Esophagus muscularis mucosa (tissue), 4 donors: ENCODE measurements at regions not wholly inside any gene's neighbourhood (a gene's known extent, or its start where the extent isn't known, plus 50 kb on each side); places are given as distances from the start of the nearest gene placed in this dataset.

Source experiments
- EP300 ChIP-seq: sonication (generic); formaldehyde crosslinking; IDR thresholded peaks from one replicate; pipeline ENCODE4 v1.6.1; 2017; ENCODE audit warnings: antibody characterized with exemption
- POLR2A ChIP-seq: fragments of 450-650 bp; IDR thresholded peaks from one replicate; pipeline ENCODE4 v1.6.1; 2017; ENCODE audit warnings: antibody characterized with exemption, moderate library complexity, mild to moderate bottlenecking, low read depth
- POLR2AphosphoS5 ChIP-seq, 2 donors: sonication (generic); formaldehyde crosslinking; IDR thresholded peaks; one replicate each; pipeline ENCODE4 v1.6.1; 2017; ENCODE audit warnings: antibody characterized with exemption in 2 of 2
- TF ChIP-seq, protein P1 (sequence below), 3 experiments: fragments of 200-600 bp in 2 of 3; fragments of 450-650 bp in 1 of 3; sonication (generic) in 2 of 3; IDR thresholded peaks; one replicate each; pipeline ENCODE4 v1.5.1; 2017 to 2019; ENCODE audit warnings: antibody characterized with exemption in 3 of 3, mild to moderate bottlenecking in 2 of 3, moderate library complexity in 1 of 3

DNA sequence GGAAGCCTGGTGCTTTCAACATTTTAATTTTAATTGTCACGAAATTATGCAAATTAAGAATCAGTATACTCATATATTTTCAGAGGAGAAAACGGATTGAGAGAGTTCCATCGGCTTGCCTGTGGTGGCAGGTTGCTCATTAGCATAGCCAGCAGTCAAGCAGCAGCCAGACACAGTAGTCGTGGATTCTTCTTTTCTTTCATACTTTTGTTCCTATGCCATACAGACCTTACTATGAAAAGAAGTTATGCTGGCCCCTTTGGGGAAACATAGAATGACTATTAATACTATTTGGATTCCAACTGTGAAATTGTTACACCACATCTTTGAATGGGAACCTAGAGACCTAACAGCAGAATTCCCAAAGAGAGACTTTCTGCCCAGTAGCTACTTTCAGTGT, 617.7 kb upstream of the CA10 start:
- TF ChIP-seq POLR2A (no peak), EP300 (no peak), POLR2AphosphoS5 (IDR thresholded peaks at IDR 0.05) (no peak)
- TF ChIP-seq, protein P1, sequence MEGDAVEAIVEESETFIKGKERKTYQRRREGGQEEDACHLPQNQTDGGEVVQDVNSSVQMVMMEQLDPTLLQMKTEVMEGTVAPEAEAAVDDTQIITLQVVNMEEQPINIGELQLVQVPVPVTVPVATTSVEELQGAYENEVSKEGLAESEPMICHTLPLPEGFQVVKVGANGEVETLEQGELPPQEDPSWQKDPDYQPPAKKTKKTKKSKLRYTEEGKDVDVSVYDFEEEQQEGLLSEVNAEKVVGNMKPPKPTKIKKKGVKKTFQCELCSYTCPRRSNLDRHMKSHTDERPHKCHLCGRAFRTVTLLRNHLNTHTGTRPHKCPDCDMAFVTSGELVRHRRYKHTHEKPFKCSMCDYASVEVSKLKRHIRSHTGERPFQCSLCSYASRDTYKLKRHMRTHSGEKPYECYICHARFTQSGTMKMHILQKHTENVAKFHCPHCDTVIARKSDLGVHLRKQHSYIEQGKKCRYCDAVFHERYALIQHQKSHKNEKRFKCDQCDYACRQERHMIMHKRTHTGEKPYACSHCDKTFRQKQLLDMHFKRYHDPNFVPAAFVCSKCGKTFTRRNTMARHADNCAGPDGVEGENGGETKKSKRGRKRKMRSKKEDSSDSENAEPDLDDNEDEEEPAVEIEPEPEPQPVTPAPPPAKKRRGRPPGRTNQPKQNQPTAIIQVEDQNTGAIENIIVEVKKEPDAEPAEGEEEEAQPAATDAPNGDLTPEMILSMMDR (IDR thresholded peaks at IDR 0.05), result no peak
